Left lobe of liver (tissue), 2 donors: ENCODE measurements at regions not wholly inside any gene's neighbourhood (a gene's known extent, or its start where the extent isn't known, plus 50 kb on each side); places are given as distances from the start of the nearest gene placed in this dataset.

Source experiments
- ATAC-seq: fragments of 200-7000 bp; cut with Tn5 transposase; one replicate; pipeline ENCODE4 v1.9.1; 2020; ENCODE audit warnings: mild to moderate bottlenecking, moderate library complexity
- DNase-seq: peaks from one replicate; pipeline ENCODE4 v3.0.0-alpha.2; 2020; ENCODE audit warnings: low spot score
- donor health status: DM: no; HTN: no; CAD: no; lungs with moderate emphysema.
- donor health status: DM: no; HTN: yes; CAD: no.

DNA sequence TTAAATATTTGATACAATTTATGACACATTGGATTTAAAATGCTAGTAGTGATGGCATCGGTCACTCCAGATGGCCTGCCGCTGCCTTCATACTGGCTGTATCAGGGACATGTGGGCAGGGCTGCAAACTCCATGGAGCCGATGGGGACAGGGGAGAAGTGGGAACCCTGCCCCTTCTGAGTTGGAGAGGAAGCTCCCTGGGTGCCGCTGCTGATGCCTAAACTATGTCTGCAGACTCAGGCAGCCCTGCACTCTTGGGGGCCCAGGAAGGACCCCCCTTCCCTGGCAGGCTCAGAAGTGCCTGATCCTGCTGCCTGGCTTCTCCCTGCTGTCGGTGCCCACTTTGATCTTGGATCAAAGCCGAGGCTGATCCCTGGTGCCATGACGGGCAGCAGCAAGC, 1522.1 kb downstream of the OTOL1 start:
- ATAC-seq, result no peak
- no peak for DNase-seq

DNA sequence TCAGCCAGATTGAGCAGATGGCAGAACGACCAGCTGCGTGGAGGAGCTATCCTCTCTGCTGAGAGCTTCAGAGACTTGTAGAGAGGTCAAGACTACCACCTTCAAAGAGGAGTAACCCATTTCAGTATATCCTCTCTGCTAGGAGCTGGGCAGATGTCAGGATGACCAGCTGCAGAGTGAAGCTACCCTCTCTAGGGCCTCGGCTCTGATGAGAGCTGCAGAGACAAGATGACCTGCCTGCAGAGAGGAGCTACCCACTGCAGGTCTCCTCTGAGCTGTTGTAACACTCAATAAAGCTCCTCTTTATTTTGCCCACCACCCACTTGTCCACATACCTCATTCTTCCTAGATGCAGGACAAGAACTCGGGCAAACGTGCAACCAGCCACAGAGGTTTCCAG, 1522.7 kb downstream of the OTOL1 start:
- DNase-seq, result no peak
- ATAC-seq, result no peak

DNA sequence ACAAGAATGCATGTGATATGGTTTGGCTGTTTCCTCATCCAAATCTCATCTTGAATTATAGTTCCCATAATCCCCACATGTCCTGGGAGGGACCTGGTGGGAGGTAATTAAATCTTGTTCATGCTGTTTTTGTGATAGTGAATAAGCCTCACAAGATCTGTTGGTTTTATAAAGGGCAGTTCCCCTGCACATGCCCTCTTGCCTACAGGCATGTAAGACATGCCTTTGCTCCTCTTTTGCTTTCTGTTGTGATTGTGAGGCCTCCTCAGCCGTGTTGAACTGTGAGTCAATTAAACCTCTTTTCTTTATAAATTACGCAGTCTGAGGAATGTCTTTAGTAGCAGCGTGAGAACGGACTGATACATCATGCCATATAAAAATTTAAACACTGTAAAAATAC, 1537.0 kb downstream of the OTOL1 start:
- DNase-seq (no peak), ATAC-seq (no peak)

DNA sequence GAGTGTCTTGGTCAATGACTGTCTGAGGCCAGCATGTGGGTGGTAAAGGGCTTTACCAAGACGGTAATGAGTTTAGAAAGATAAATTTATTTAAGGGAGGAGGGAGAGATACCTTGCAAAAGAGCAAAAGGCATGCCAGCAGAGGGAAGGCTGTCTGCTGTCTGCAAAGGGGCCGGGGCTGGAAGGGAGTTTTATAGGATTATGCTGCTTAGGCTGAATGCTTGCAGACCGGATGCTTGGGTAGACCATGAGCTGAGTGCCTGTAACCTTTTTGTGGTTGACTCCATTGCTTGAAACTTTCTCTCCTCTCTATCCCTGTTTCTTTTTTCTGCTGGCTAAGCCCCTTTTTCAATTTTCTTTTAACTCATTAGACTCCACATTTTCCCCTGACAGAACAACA, 1543.0 kb downstream of the OTOL1 start:
- ATAC-seq (no peak), DNase-seq (no peak)

DNA sequence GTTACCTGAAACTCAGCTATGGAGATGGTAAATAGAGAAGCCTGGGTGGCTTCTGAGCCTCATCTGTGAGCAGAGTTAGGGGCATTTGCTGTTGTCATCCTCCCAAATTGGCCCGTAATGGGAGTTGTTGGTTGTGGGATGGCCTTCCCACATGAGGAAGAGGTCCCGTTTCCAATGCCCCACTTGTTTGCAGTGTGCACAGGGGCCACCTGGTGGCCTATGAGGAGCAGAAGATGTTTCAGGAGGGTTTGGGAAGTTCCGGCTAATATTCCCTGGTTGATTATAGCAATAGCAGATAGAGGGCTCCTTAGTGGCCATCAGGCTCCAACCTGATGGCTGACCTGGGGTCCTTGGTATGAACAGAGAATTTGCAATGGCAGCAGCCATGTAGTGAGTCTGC, 1546.5 kb downstream of the OTOL1 start:
- ATAC-seq (peak; percentile 46), DNase-seq (no peak)

DNA sequence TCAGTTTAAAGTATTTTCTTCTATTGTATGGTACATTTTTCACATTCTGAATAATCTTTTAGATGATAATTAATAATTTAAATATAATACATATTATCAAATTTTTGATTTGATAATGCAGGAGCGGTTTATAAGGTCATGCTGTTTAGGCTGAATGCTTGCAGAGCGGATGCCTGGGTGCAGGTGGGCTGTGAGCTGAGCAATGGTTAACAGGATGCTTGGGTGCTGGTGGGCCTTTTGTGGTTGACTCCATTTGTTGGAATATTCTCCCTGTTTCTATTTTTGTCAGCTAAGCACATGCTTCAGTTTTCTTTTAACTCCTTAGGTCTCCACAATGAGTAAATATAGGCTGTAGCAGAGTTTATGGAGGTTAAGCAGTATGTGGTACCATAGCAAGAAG, 1549.3 kb downstream of the OTOL1 start:
- ATAC-seq (no peak), DNase-seq (no peak)

DNA sequence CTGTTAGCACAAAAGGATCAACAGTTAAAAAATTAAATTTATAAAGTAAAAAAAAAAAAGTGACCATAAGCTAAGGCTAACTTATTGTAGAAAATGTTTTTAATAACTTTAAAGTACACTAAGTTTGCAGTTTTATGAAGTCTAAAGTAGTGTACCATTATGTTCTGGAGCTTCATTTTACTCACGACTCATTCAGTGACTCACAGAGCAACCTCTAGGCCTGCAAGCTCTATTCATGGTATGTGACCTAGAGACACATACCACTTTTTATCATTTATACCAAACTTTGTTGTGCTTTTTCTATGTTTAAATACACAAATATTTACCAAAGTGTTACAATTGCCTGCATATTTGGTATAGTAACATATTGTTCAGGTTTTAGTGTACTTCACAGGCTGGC, 1552.3 kb downstream of the OTOL1 start:
- DNase-seq (no peak), ATAC-seq (no peak)

DNA sequence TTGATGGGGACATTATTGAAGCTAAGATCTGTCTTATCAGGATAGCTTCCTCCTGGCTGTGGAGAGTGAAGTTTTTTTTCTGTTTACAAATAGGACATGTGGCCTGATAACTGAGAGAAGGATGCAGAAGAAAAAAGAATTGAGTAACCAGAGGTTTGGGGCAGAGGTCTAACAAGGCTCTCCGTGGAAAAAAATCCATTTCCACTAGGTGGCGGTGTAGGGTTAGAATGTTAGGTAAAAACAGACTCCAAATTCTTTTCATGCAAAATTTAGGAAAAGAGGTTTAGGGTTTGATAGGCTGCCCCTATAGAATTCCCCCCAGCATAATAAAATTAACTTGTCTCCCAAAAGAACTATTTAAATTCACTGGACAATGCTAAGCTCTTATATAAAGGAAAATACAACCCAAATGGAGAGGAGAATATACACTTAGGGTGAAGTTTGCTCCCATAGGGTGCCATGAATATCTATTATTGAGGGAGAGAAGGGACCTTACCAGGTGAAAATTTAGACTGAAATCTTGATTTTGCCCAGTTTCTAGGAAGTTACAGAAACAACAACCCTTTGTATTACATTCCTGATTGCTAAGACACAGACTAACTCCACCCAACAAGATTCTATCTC, 1560.4 kb downstream of the OTOL1 start:
- no peak for DNase-seq
- ATAC-seq, result peak; percentile 87

DNA sequence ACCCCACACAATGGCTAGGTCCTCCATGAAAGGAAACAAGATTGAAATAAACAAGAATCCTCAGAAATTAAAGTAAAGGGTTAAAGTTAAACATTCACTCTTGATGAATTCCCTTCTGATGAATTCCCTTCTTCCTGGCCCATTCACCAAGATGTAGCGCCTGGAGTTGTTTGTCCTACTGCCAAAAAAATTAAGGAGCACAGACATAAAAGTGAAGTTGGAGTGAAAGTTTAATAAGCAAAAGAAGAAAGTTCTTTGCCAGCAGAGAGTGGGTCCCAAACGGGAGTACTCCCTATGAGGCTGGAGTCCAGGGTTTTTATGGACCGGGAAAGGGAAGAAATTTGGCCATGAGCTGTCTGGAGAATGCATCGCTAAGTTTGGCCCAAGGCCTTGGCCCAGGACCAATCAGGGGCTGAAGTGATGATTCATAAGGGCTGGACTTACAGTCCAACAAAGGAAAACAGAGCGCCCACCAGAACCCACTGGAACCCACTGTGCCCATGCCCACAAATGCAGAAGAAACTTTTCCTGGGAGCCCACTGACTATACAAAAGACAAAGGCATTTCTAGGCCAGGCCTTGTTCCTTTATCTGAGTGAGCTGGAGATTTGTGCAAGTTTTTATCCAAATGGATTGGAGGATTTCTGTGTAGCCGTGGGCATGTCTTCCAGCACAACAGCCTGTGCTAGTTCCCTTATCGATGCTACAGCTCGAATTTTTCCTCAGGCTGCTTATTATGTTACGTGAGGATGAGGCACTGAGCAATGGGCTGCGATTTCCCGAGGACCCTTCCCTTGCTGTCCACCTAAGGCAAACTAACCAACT, 1561.6 kb downstream of the OTOL1 start:
- ATAC-seq, result no peak
- DNase-seq, result no peak

DNA sequence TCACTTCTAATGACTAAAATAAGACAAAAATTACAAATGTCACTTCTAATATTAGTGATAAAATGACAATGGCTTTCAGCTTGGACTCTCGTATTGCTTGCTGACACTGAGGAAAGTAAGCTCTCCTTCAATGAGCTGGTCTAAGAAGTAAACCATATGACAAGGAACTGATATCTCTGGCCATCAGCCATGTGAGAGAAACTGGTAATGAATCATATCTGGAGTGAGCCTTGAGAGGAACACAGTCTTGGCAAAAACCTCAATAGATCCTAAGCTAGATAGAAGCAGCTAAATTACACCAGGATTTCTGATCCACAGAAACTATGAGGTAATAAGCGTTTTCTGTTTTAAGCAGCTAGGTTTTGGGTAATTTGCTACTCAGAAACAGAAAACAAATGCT, 1575.1 kb downstream of the OTOL1 start:
- ATAC-seq, result no peak
- DNase-seq, result no peak
